Heart left ventricle (tissue), 16 donors: ENCODE measurements at regions not wholly inside any gene's neighbourhood (a gene's known extent, or its start where the extent isn't known, plus 50 kb on each side); places are given as distances from the start of the nearest gene placed in this dataset.

Experiments used
- ATAC-seq, 4 donors: fragments of 200-7000 bp; cut with Tn5 transposase; one replicate each; pipeline ENCODE4 v1.9.1; 2020 to 2022; ENCODE audit warnings: moderate library complexity in 4 of 4, mild to moderate bottlenecking in 3 of 4, moderate number of reproducible peaks in 1 of 4
- DNase-seq, 5 donors: peaks; one replicate each; pipeline ENCODE4 v3.0.0-alpha.2; 2020
- H3K27ac ChIP-seq, 12 donors: fragments of 200-600 bp; sonication (generic) in 4 of 12; one replicate each; pipeline versions ENCODE4 v1.5.0 to v1.8.0; 2016 to 2022; ENCODE audit warnings: mild to moderate bottlenecking in 2 of 12
- H3K27me3 ChIP-seq, 9 donors: fragments of 200-600 bp; sonication (generic) in 2 of 9; one replicate each; pipeline versions ENCODE4 v1.5.1 to v1.8.0; 2016 to 2022; ENCODE audit warnings: mild to moderate bottlenecking in 3 of 9
- H3K36me3 ChIP-seq, 9 donors: fragments of 200-600 bp; sonication (generic) in 2 of 9; one replicate each; pipeline versions ENCODE4 v1.5.0 to v1.8.0; 2018 to 2022; ENCODE audit warnings: mild to moderate bottlenecking in 2 of 9
- H3K4me1 ChIP-seq, 12 donors: fragments of 200-600 bp; sonication (generic) in 4 of 12; one replicate each; pipeline versions ENCODE4 v1.5.0 to v1.8.0; 2016 to 2022; ENCODE audit warnings: mild to moderate bottlenecking in 3 of 12
- H3K4me3 ChIP-seq, 12 donors: fragments of 200-600 bp; sonication (generic) in 4 of 12; one replicate each; pipeline versions ENCODE4 v1.5.0 to v1.8.0; 2017 to 2022; ENCODE audit warnings: mild to moderate bottlenecking in 9 of 12, moderate library complexity in 4 of 12
- H3K9me3 ChIP-seq, 12 donors: fragments of 200-600 bp; sonication (generic) in 4 of 12; one replicate each; pipeline versions ENCODE4 v1.5.0 to v1.8.0; 2016 to 2022; ENCODE audit warnings: mild to moderate bottlenecking in 1 of 12
- POLR2A ChIP-seq, 2 donors: fragments of 450-650 bp; IDR thresholded peaks; one replicate each; pipeline ENCODE4 v1.6.1; 2017; ENCODE audit warnings: antibody characterized with exemption in 2 of 2, mild to moderate bottlenecking in 2 of 2, moderate library complexity in 2 of 2
- WGBS, 4 donors: extraction: QIAGEN DNeasy Blood & Tissue Kit in 2 of 4; methylation state at CpG; one replicate each; pipeline versions ENCODE4 v1.1.5 to v1.1.7; 2013 to 2018; 5-methylcytosine and 5-hydroxymethylcytosine counted together
- intact Hi-C, 10 donors: fragments of 100-400 bp; cut with DNase I; formaldehyde crosslinking; loops; one replicate each; pipeline versions ENCODE4 v1.11.1 to v1.14.2; 2022
- TF ChIP-seq, protein P1 (sequence below), 12 donors: fragments of 200-600 bp; sonication (generic) in 4 of 12; IDR thresholded peaks; one replicate each; pipeline versions ENCODE4 v1.5.0 to v1.8.0; 2018 to 2022; ENCODE audit warnings: antibody characterized with exemption in 12 of 12, mild to moderate bottlenecking in 5 of 12
- donor health status: ischemic (EF 13 %, LVEDD 7.1; RV severe dilation, severe dysfunction).
- donor health status: healthy with polysubstance abuse.
- donor health status: DM: no; HTN: yes; CAD: no.
- donor health status: DM: no; HTN: no; CAD: no.
- donor health status: ischemic (EF 25% LVEDD 6.9; RV normal size, moderate dysfunction).
- donor health status: ischemic (EF 25% LVEDD 5.7; RV mildly dilated, moderate dysfunction).
- donor health status: healthy.
- donor health status: DM: yes; HTN: yes; CAD: no.
- donor health status: ischemic (EF 35%, LVEDD 5.7; RV mildly dilated, moderate dysfunction).
- donor health status: nonischemic (EF 11% LVEDD 7.7; RV severe dilation, severe dysfunction).
- donor health status: DM: yes; HTN: yes; CAD: no.
- donor health status: PGD.
- donor health status: ischemic (EF 29% LVEDD 5.4; RV normal size, mild dysfunction).
- donor health status: nonischemic (EF 23%, LVEDD 6.1; RV moderate dilation, normal function).

GRCh38 chr15:29972051-29972450, 110.7 kb upstream of the GOLGA8J start:
- Histone ChIP-seq H3K4me3 (no peak overlapping the region), H3K36me3 (no peaks in the 10 kb centered on the region), H3K9me3 (peaks cover 0 to 10% (median 2%) of the 10 kb centered on the region in 12 donors), H3K27ac (no peak overlapping the region), H3K27me3 (peaks cover 2 to 47% (median 16%) of the 10 kb centered on the region in 9 donors), H3K4me1 (peaks cover 0 to 9% (median 0%) of the 10 kb centered on the region in 12 donors)
- no peak for ATAC-seq
- intact Hi-C loops, result loop anchor here in 1 of 10 donors (10.0 kb wide), 1 partner anchor 53 kb away; no protein-coding TSS in a partner anchor
- DNase-seq, result no peak
- TF ChIP-seq, protein P1, sequence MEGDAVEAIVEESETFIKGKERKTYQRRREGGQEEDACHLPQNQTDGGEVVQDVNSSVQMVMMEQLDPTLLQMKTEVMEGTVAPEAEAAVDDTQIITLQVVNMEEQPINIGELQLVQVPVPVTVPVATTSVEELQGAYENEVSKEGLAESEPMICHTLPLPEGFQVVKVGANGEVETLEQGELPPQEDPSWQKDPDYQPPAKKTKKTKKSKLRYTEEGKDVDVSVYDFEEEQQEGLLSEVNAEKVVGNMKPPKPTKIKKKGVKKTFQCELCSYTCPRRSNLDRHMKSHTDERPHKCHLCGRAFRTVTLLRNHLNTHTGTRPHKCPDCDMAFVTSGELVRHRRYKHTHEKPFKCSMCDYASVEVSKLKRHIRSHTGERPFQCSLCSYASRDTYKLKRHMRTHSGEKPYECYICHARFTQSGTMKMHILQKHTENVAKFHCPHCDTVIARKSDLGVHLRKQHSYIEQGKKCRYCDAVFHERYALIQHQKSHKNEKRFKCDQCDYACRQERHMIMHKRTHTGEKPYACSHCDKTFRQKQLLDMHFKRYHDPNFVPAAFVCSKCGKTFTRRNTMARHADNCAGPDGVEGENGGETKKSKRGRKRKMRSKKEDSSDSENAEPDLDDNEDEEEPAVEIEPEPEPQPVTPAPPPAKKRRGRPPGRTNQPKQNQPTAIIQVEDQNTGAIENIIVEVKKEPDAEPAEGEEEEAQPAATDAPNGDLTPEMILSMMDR (IDR thresholded peaks at IDR 0.05), result no peak
- TF ChIP-seq POLR2A (IDR thresholded peaks at IDR 0.05), result no peak
- WGBS, 4 donors, result 78 to 98% (median 93%) methylated on average over 2 of the region's 2 CpGs

DNA sequence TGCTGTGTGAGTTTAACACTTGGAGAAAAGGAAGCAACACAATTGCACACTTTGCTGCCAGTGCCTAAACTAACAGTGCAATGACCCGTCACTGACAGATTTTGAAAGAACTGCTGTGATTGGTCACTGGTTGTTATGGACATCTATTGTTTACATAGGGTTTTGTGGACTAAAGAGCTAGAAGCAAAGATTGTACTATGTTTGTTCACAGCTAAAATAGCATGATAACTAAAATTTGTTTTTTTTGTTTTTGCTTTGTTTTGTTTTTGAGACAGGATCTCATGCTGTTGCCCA, 112.4 kb upstream of the GOLGA8J start:
- 63 to 79% (median 70%) methylated on average over 1 of the region's 1 CpG for WGBS, 4 donors
- peaks cover 2 to 54% (median 16%) of the 10 kb centered on the region in 9 donors for H3K27me3 ChIP-seq
- no peak for ATAC-seq

GRCh38 chr15:29969562-29970401, 113.0 kb upstream of the GOLGA8J start:
- H3K4me3 ChIP-seq, result no peak overlapping the region
- peaks cover 2 to 54% (median 16%) of the 10 kb centered on the region in 9 donors for H3K27me3 ChIP-seq
- no peak for ATAC-seq
- TF ChIP-seq, protein P1 (IDR thresholded peaks at IDR 0.05), result no peak
- no peak for TF ChIP-seq POLR2A (IDR thresholded peaks at IDR 0.05)
- WGBS, 4 donors, result 89 to 93% (median 92%) methylated on average over 10 of the region's 10 CpGs
- no peak for DNase-seq
- no peaks in the 10 kb centered on the region for H3K36me3 ChIP-seq
- H3K4me1 ChIP-seq, result peaks cover 0 to 9% (median 0%) of the 10 kb centered on the region in 12 donors
- H3K27ac ChIP-seq, result no peak overlapping the region
- H3K9me3 ChIP-seq, result peaks cover 0 to 10% (median 2%) of the 10 kb centered on the region in 12 donors
- intact Hi-C loops, result loop anchor here in 3 of 10 donors (10.0 kb wide), 2 partner anchors 55 to 85 kb away; no protein-coding TSS in a partner anchor

More for the DNA sequence above, 112.4 kb upstream of the GOLGA8J start:
- no peaks in the 10 kb centered on the region for H3K36me3 ChIP-seq
- intact Hi-C loops, result loop anchor here in 1 of 10 donors (10.0 kb wide), 1 partner anchor 54 kb away; no protein-coding TSS in a partner anchor
- peaks cover 0 to 9% (median 0%) of the 10 kb centered on the region in 12 donors for H3K4me1 ChIP-seq
- no peak for DNase-seq
- TF ChIP-seq, protein P1 (IDR thresholded peaks at IDR 0.05), result no peak
- TF ChIP-seq POLR2A (IDR thresholded peaks at IDR 0.05), result no peak
- H3K27ac ChIP-seq, result no peak overlapping the region
- peaks cover 0 to 10% (median 2%) of the 10 kb centered on the region in 12 donors for H3K9me3 ChIP-seq
- H3K4me3 ChIP-seq, result no peak overlapping the region

DNA sequence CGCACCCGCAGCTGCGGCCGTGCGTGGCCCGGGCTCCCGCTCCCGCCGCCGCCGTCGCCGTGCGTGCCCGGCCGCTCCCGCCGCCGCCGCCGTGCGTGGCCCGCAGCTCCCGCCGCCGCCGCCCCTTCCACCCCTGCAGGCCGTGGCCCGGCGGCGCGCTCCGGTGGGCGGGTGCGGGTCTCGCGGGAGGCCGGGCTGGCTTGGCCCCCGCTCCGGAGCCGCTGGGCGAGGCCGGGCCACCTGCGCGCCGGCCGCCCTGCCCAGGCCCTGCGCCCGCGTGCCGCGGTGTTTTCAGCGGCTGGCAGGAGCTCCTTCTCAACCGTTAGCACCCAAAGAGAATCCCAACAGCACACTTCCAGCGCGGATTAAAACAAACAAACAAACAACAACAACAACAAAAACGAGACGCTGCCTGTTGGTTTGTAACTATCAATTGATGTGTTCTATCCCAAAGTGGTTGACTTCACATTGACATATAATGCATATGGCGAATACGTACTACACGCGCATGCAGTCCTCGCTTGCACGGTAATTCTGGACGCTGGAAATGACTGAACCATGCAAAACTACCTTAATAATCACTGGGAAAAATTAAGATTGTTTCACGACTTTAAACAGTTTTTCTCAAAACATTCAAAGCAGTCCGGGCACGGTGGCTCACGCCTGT, 113.7 kb upstream of the GOLGA8J start:
- Histone ChIP-seq H3K36me3 (no peaks in the 10 kb centered on the region), H3K4me1 (peaks cover 0 to 9% (median 0%) of the 10 kb centered on the region in 12 donors), H3K9me3 (peaks cover 0 to 10% (median 2%) of the 10 kb centered on the region in 12 donors), H3K4me3 (peak overlapping the region in 11 of 12 donors; percentile 18 to 54 (median 44)), H3K27me3 (peaks cover 2 to 54% (median 16%) of the 10 kb centered on the region in 9 donors), H3K27ac (no peak overlapping the region)
- DNase-seq (no peak), ATAC-seq (no peak)
- TF ChIP-seq, protein P1 (IDR thresholded peaks at IDR 0.05), result no peak
- TF ChIP-seq POLR2A (IDR thresholded peaks at IDR 0.05), result no peak
- intact Hi-C loops, result loop anchor here in 2 of 10 donors (10.0 kb wide), 2 partner anchors 56 to 86 kb away; no protein-coding TSS in a partner anchor
- WGBS, 4 donors, result 17 to 46% (median 30%) methylated on average over 27 to 69 of the region's 69 CpGs
